Endodermal cell (in vitro differentiated cells): ENCODE measurements at regions not wholly inside any gene's neighbourhood (a gene's known extent, or its start where the extent isn't known, plus 50 kb on each side); places are given as distances from the start of the nearest gene placed in this dataset.

Source experiments
- DNase-seq: peaks from one replicate; pipeline ENCODE4 v3.0.0-alpha.2; 2017
- H3K27ac ChIP-seq: 2 replicates; pipeline ENCODE4 v1.5.1; 2013; ENCODE audit warnings: mild to moderate bottlenecking, low read depth, low read length, moderate library complexity
- H3K27me3 ChIP-seq: 2 replicates; pipeline ENCODE4 v1.6.1; 2013; ENCODE audit warnings: mild to moderate bottlenecking, low read length, moderate library complexity; ENCODE audit not compliant: insufficient read depth, control insufficient read depth, poor library complexity, severe bottlenecking
- H3K36me3 ChIP-seq: 2 replicates; pipeline ENCODE4 v1.7.0; 2013; ENCODE audit warnings: mild to moderate bottlenecking, low read length, moderate library complexity; ENCODE audit not compliant: control insufficient read depth, insufficient read depth
- H3K4me1 ChIP-seq: one replicate; pipeline ENCODE4 v1.7.0; 2013; ENCODE audit warnings: low read length; ENCODE audit not compliant: control insufficient read depth, insufficient read depth
- H3K4me3 ChIP-seq: 2 replicates; pipeline ENCODE4 v1.5.1; 2013; ENCODE audit warnings: mild to moderate bottlenecking, low read length, moderate library complexity
- H3K9ac ChIP-seq: 2 replicates; pipeline ENCODE4 v1.6.1; 2013; ENCODE audit warnings: mild to moderate bottlenecking, low read length, moderate library complexity; ENCODE audit not compliant: poor library complexity, severe bottlenecking; ENCODE audit errors: extremely low read depth
- H3K9me3 ChIP-seq: 2 replicates; pipeline ENCODE4 v1.6.1; 2013; ENCODE audit warnings: mild to moderate bottlenecking, low read length, moderate library complexity; ENCODE audit not compliant: control insufficient read depth
- H3K27ac Mint-ChIP-seq: 2 replicates; pipeline ENCODE4 v1.8.0; 2020; ENCODE audit warnings: mixed read lengths
- H3K27me3 Mint-ChIP-seq: 2 replicates; pipeline ENCODE4 v1.8.0; 2021; ENCODE audit warnings: mild to moderate bottlenecking, mixed read lengths; ENCODE audit not compliant: insufficient read depth
- H3K36me3 Mint-ChIP-seq: 2 replicates; pipeline ENCODE4 v1.8.0; 2020; ENCODE audit warnings: low read depth, mixed read lengths
- H3K4me1 Mint-ChIP-seq: 2 replicates; pipeline ENCODE4 v1.8.0; 2020; ENCODE audit warnings: mixed read lengths
- H3K4me3 Mint-ChIP-seq: 2 replicates; pipeline ENCODE4 v1.8.0; 2020; ENCODE audit warnings: mild to moderate bottlenecking, moderate library complexity, mixed read lengths
- H3K9me3 Mint-ChIP-seq: 2 replicates; pipeline ENCODE4 v1.8.0; 2020; ENCODE audit warnings: mild to moderate bottlenecking, mixed read lengths
- CTCF ChIP-seq: fragments of 200-600 bp; sonication (generic); conservative IDR thresholded peaks from 2 replicates; pipeline ENCODE4 v1.5.0; 2021; ENCODE audit warnings: antibody characterized with exemption, mild to moderate bottlenecking
- WGBS, 2 experiments: methylation state at CpG; one replicate each; pipeline versions ENCODE4 v1.1.5 to v1.1.7; 2013; ENCODE audit warnings: missing lambda C conversion rate in 2 of 2, mixed read lengths in 1 of 2; ENCODE audit not compliant: insufficient coverage in 1 of 2, insufficient read length in 1 of 2; 5-methylcytosine and 5-hydroxymethylcytosine counted together

GRCh38 chr6:146917979-146918378 lies 286.2 kb upstream of the STXBP5 start:
- Mint-ChIP-seq H3K27me3 (no peaks in the 10 kb centered on the region), H3K4me3 (no peak overlapping the region), H3K4me1 (peaks cover 8% of the 10 kb centered on the region), H3K36me3 (no peaks in the 10 kb centered on the region), H3K9me3 (no peaks in the 10 kb centered on the region), H3K27ac (no peak overlapping the region)
- WGBS, 2 experiments = 94 to 100% methylated on average over 1 of the region's 1 CpG
- no peak for DNase-seq
- TF ChIP-seq CTCF = no peak
- Histone ChIP-seq H3K4me1 (no peaks in the 10 kb centered on the region), H3K27ac (no peak overlapping the region), H3K4me3 (no peak overlapping the region), H3K9ac (no peak overlapping the region), H3K27me3 (no peaks in the 10 kb centered on the region), H3K36me3 (no peaks in the 10 kb centered on the region), H3K9me3 (no peaks in the 10 kb centered on the region)

GRCh38 chr6:146919017-146919416 lies 285.2 kb upstream of the STXBP5 start:
- Mint-ChIP-seq H3K4me1 (peaks cover 1% of the 10 kb centered on the region), H3K27ac (no peak overlapping the region), H3K9me3 (no peaks in the 10 kb centered on the region), H3K36me3 (no peaks in the 10 kb centered on the region), H3K4me3 (no peak overlapping the region), H3K27me3 (no peaks in the 10 kb centered on the region)
- H3K4me3 ChIP-seq = no peak overlapping the region
- WGBS, 2 experiments = 83 to 95% methylated on average over 1 to 2 of the region's 2 CpGs
- no peaks in the 10 kb centered on the region for H3K9me3 ChIP-seq
- no peak for DNase-seq
- H3K9ac ChIP-seq = no peak overlapping the region
- H3K27ac ChIP-seq = no peak overlapping the region
- no peaks in the 10 kb centered on the region for H3K4me1 ChIP-seq
- no peaks in the 10 kb centered on the region for H3K27me3 ChIP-seq
- no peaks in the 10 kb centered on the region for H3K36me3 ChIP-seq
- TF ChIP-seq CTCF = no peak

DNA sequence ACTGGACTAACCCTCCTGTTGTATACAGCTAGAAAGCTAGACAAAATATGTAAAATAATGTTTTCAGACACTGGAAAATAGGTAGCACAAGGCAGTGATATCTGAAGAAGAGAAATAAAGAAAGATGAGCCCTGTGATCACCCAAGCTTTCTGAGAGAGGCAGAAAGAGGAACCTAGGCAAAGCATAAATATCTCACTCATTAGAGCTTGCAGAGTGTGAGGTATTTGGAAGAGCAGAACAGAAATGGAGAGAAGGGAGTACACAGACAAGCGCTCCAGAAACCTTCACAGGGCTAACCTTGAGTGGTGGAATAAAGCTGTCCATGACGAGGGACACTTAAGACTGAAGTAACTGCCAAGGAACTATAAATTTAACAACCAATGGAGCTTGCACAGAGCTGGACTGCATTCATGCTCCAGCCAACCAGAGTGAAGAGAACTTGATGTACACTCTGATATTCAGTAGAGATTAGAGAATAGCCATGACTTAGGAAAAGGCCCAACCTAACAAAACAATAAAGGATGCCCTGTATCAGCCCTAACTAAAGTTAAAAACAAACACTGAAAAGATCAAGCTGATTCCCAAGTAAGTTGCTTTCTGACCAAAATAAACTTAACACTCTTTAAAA lies 280.9 kb upstream of the STXBP5 start:
- Histone ChIP-seq H3K4me1 (no peaks in the 10 kb centered on the region), H3K27ac (no peak overlapping the region), H3K36me3 (no peaks in the 10 kb centered on the region), H3K9ac (no peak overlapping the region), H3K4me3 (no peak overlapping the region), H3K27me3 (no peaks in the 10 kb centered on the region), H3K9me3 (no peaks in the 10 kb centered on the region)
- TF ChIP-seq CTCF = no peak
- Mint-ChIP-seq H3K27me3 (no peaks in the 10 kb centered on the region), H3K4me3 (no peak overlapping the region), H3K27ac (no peak overlapping the region), H3K36me3 (no peaks in the 10 kb centered on the region), H3K4me1 (no peaks in the 10 kb centered on the region), H3K9me3 (no peaks in the 10 kb centered on the region)
- DNase-seq = no peak
- WGBS, 2 experiments = 90 to 98% methylated on average over 2 of the region's 2 CpGs
